ENCODE measurements at regions not wholly inside any gene's neighbourhood (a gene's known extent, or its start where the extent isn't known, plus 50 kb on each side); places are given as distances from the start of the nearest gene placed in this dataset.

- Histone ChIP-seq H3K9me3 (ENCODE audit: control insufficient read depth in 1 of 2, low read length in 2 of 2) (no peaks in the 10 kb centered on the region), H3K4me1 (ENCODE audit: insufficient read depth, low read length) (no peaks in the 10 kb centered on the region), H3K27me3 (ENCODE audit: insufficient read depth, low read length) (no peaks in the 10 kb centered on the region), H3K4me3 (ENCODE audit: low read length in 2 of 2) (no peak overlapping the region), H3K36me3 (ENCODE audit: insufficient read depth, low read length) (no peaks in the 10 kb centered on the region), H3K27ac (ENCODE audit: low read depth, low read length) (no peak overlapping the region)
- H3K4me1 Mint-ChIP-seq = no peaks in the 10 kb centered on the region
- no peak overlapping the region for H3K27ac Mint-ChIP-seq
- no peak overlapping the region for H3K4me3 Mint-ChIP-seq
- intact Hi-C loops (cut with micrococcal nuclease) = no loop called here
- peaks cover 7 to 9% of the 10 kb centered on the region in 2 donors for H3K27me3 Mint-ChIP-seq
- H3K36me3 Mint-ChIP-seq = no peaks in the 10 kb centered on the region
- no peak for DNase-seq
- CTCF ChIA-PET (ENCODE audit: partially characterized antibody) = no interaction called here
- POLR2A ChIA-PET (ENCODE audit: partially characterized antibody) = no interaction called here
- no peaks in the 10 kb centered on the region for H3K9me3 Mint-ChIP-seq
Observed at GRCh38 chr10:80739963-80740715, 202.4 kb downstream of the SH2D4B start.

DNA sequence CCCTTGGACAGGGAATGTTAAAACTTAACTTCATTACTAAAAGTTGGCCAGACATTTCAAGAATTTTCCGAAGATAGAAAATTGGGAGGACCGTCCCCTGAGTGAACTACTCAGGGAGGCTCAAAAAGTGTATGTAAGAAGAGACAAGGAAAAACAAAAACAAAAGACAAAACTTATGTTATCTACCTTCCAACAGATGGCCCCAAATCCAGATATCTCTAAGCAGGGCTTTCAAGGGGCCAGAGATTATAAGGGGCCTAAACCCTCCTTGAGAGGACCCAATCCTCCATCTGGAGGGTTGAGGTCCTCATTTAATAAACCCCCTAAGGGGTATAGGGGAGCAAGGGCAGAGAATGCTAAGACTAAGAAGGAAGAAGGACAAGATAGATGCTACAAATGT lies 203.6 kb downstream of the SH2D4B start:
- intact Hi-C loops (cut with micrococcal nuclease) = no loop called here
- Histone ChIP-seq H3K4me3 (ENCODE audit: low read length in 2 of 2) (no peak overlapping the region), H3K9me3 (ENCODE audit: control insufficient read depth in 1 of 2, low read length in 2 of 2) (no peaks in the 10 kb centered on the region), H3K4me1 (ENCODE audit: insufficient read depth, low read length) (no peaks in the 10 kb centered on the region), H3K36me3 (ENCODE audit: insufficient read depth, low read length) (no peaks in the 10 kb centered on the region), H3K27me3 (ENCODE audit: insufficient read depth, low read length) (no peaks in the 10 kb centered on the region), H3K27ac (ENCODE audit: low read depth, low read length) (no peak overlapping the region)
- no peak overlapping the region for H3K4me3 Mint-ChIP-seq
- no peak overlapping the region for H3K27ac Mint-ChIP-seq
- peaks cover 7 to 9% of the 10 kb centered on the region in 2 donors for H3K27me3 Mint-ChIP-seq
- no peaks in the 10 kb centered on the region for H3K4me1 Mint-ChIP-seq
- no peaks in the 10 kb centered on the region for H3K9me3 Mint-ChIP-seq
- DNase-seq = no peak
- POLR2A ChIA-PET (ENCODE audit: partially characterized antibody) = no interaction called here
- CTCF ChIA-PET (ENCODE audit: partially characterized antibody) = no interaction called here
- no peaks in the 10 kb centered on the region for H3K36me3 Mint-ChIP-seq

GRCh38 chr10:80750268-80750667 lies 212.6 kb downstream of the SH2D4B start:
- H3K27ac ChIP-seq (ENCODE audit: low read depth, low read length) = no peak overlapping the region
- Mint-ChIP-seq H3K36me3 (no peaks in the 10 kb centered on the region), H3K27ac (no peak overlapping the region), H3K4me1 (no peaks in the 10 kb centered on the region), H3K27me3 (peaks cover 9 to 11% of the 10 kb centered on the region in 2 donors), H3K4me3 (no peak overlapping the region), H3K9me3 (peaks cover 0 to 4% (median 0%) of the 10 kb centered on the region in 8 donors)
- no peak for DNase-seq
- H3K9me3 ChIP-seq (ENCODE audit: control insufficient read depth in 1 of 2, low read length in 2 of 2) = no peaks in the 10 kb centered on the region
- H3K36me3 ChIP-seq (ENCODE audit: insufficient read depth, low read length) = no peaks in the 10 kb centered on the region
- H3K4me1 ChIP-seq (ENCODE audit: insufficient read depth, low read length) = no peaks in the 10 kb centered on the region
- H3K4me3 ChIP-seq (ENCODE audit: low read length in 2 of 2) = no peak overlapping the region
- ChIA-PET POLR2A (ENCODE audit: partially characterized antibody) (no interaction called here), CTCF (ENCODE audit: partially characterized antibody) (no interaction called here)
- H3K27me3 ChIP-seq (ENCODE audit: insufficient read depth, low read length) = no peaks in the 10 kb centered on the region
- intact Hi-C loops (cut with micrococcal nuclease) = no loop called here

DNA sequence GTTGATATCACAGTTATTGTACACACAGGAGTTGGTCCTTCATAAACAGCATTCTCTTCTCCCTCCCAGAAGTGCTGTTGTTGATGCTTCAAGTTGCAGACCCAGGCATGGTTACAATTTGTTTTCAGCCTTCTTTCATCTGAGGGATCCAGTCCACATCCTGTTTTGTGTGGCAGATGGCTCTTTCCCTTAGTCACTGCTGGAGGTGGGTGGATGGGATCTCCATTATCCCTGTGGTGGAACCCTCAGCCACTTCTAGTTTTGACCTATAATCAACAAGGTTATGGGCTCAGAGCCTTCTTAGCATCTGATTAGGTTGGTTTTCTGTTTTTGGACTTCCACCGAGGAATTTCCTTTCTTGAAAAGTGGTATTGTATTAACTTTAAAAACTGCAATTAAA lies 214.2 kb downstream of the SH2D4B start:
- no peak overlapping the region for H3K4me3 ChIP-seq (ENCODE audit: low read length in 2 of 2)
- no peak for DNase-seq
- intact Hi-C loops (cut with micrococcal nuclease) = no loop called here
- Mint-ChIP-seq H3K4me3 (no peak overlapping the region), H3K27me3 (peaks cover 11 to 13% of the 10 kb centered on the region in 2 donors), H3K4me1 (no peaks in the 10 kb centered on the region), H3K9me3 (peaks cover 0 to 4% (median 0%) of the 10 kb centered on the region in 8 donors), H3K27ac (no peak overlapping the region), H3K36me3 (no peaks in the 10 kb centered on the region)
- no peaks in the 10 kb centered on the region for H3K27me3 ChIP-seq (ENCODE audit: insufficient read depth, low read length)
- ChIA-PET POLR2A (ENCODE audit: partially characterized antibody) (no interaction called here), CTCF (ENCODE audit: partially characterized antibody) (no interaction called here)
- H3K4me1 ChIP-seq (ENCODE audit: insufficient read depth, low read length) = no peaks in the 10 kb centered on the region
- H3K27ac ChIP-seq (ENCODE audit: low read depth, low read length) = no peak overlapping the region
- H3K36me3 ChIP-seq (ENCODE audit: insufficient read depth, low read length) = no peaks in the 10 kb centered on the region
- H3K9me3 ChIP-seq (ENCODE audit: control insufficient read depth in 1 of 2, low read length in 2 of 2) = no peaks in the 10 kb centered on the region

DNA sequence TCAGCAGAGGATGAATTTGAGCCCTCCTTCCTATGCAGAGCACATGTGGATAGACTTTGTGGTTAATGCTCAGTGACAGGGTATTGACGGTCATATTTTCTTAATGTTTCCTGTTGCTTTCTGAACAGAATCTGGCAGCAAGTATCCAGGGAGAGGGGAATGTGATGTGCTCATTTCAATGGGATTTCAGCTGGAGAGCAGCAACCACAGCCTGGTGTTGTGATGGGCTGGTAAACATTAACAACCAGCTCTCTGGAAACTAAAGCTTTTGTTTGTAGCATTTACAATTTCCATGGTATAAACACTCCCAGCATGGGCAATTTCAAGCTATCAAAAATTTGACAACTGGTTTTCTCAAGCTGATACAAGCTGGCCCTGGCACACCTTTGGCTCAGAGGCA lies 215.9 kb downstream of the SH2D4B start:
- intact Hi-C loops (cut with micrococcal nuclease) = no loop called here
- no peak for DNase-seq
- Mint-ChIP-seq H3K4me3 (no peak overlapping the region), H3K9me3 (peaks cover 0 to 4% (median 0%) of the 10 kb centered on the region in 8 donors), H3K36me3 (no peaks in the 10 kb centered on the region), H3K27me3 (peaks cover 8 to 10% of the 10 kb centered on the region in 2 donors), H3K27ac (no peak overlapping the region), H3K4me1 (no peaks in the 10 kb centered on the region)
- Histone ChIP-seq H3K4me3 (ENCODE audit: low read length in 2 of 2) (no peak overlapping the region), H3K9me3 (ENCODE audit: control insufficient read depth in 1 of 2, low read length in 2 of 2) (no peaks in the 10 kb centered on the region), H3K27me3 (ENCODE audit: insufficient read depth, low read length) (no peaks in the 10 kb centered on the region), H3K36me3 (ENCODE audit: insufficient read depth, low read length) (no peaks in the 10 kb centered on the region), H3K27ac (ENCODE audit: low read depth, low read length) (no peak overlapping the region), H3K4me1 (ENCODE audit: insufficient read depth, low read length) (no peaks in the 10 kb centered on the region)
- POLR2A ChIA-PET (ENCODE audit: partially characterized antibody) = no interaction called here
- CTCF ChIA-PET (ENCODE audit: partially characterized antibody) = no interaction called here

GRCh38 chr10:80755893-80756292 lies 218.2 kb downstream of the SH2D4B start:
- H3K4me1 Mint-ChIP-seq = no peaks in the 10 kb centered on the region
- intact Hi-C loops (cut with micrococcal nuclease) = no loop called here
- POLR2A ChIA-PET (ENCODE audit: partially characterized antibody) = no interaction called here

DNA sequence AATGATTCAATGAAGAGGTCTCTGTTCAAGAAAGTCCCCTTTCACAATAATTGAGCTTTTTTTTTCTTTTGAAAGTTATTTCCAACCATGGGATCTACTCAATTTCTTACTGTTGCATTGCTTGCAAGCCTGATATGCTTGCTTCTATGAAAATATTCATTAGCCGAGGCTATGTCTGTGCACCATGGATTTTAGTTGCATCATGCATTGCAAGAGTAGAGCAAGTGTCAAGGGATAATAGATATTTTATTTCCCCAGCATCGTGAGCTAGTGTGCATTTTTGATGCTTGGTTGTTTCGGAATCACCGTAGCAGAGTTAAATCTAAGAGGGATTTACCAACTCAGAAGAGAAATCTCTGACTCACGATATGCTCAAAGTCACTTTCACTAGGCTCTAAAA lies 222.0 kb downstream of the SH2D4B start:
- Mint-ChIP-seq H3K4me1 (no peaks in the 10 kb centered on the region), H3K4me3 (no peak overlapping the region), H3K36me3 (no peaks in the 10 kb centered on the region), H3K9me3 (no peaks in the 10 kb centered on the region), H3K27ac (no peak overlapping the region), H3K27me3 (peaks cover 4 to 7% of the 10 kb centered on the region in 2 donors)
- H3K4me1 ChIP-seq (ENCODE audit: insufficient read depth, low read length) = no peaks in the 10 kb centered on the region
- ChIA-PET CTCF (ENCODE audit: partially characterized antibody) (no interaction called here), POLR2A (ENCODE audit: partially characterized antibody) (no interaction called here)
- intact Hi-C loops (cut with micrococcal nuclease) = no loop called here
- no peaks in the 10 kb centered on the region for H3K9me3 ChIP-seq (ENCODE audit: control insufficient read depth in 1 of 2, low read length in 2 of 2)
- no peak for DNase-seq
- H3K27me3 ChIP-seq (ENCODE audit: insufficient read depth, low read length) = no peaks in the 10 kb centered on the region
- no peak overlapping the region for H3K4me3 ChIP-seq (ENCODE audit: low read length in 2 of 2)
- no peaks in the 10 kb centered on the region for H3K36me3 ChIP-seq (ENCODE audit: insufficient read depth, low read length)
- H3K27ac ChIP-seq (ENCODE audit: low read depth, low read length) = no peak overlapping the region

More at GRCh38 chr10:80755893-80756292, 218.2 kb downstream of the SH2D4B start:
- H3K4me1 ChIP-seq (ENCODE audit: insufficient read depth, low read length) = no peaks in the 10 kb centered on the region
- Mint-ChIP-seq H3K27ac (no peak overlapping the region), H3K36me3 (no peaks in the 10 kb centered on the region), H3K27me3 (peaks cover 8 to 12% of the 10 kb centered on the region in 2 donors), H3K9me3 (peaks cover 0 to 4% (median 0%) of the 10 kb centered on the region in 8 donors), H3K4me3 (no peak overlapping the region)
- H3K27ac ChIP-seq (ENCODE audit: low read depth, low read length) = no peak overlapping the region
- no peaks in the 10 kb centered on the region for H3K9me3 ChIP-seq (ENCODE audit: control insufficient read depth in 1 of 2, low read length in 2 of 2)
- H3K36me3 ChIP-seq (ENCODE audit: insufficient read depth, low read length) = no peaks in the 10 kb centered on the region
- DNase-seq = no peak
- H3K4me3 ChIP-seq (ENCODE audit: low read length in 2 of 2) = no peak overlapping the region
- H3K27me3 ChIP-seq (ENCODE audit: insufficient read depth, low read length) = no peaks in the 10 kb centered on the region
- CTCF ChIA-PET (ENCODE audit: partially characterized antibody) = no interaction called here
